Activated naive CD4-positive, alpha-beta T cell treated with anti-CD3 and anti-CD28 coated beads for 36 hours (primary cell): ENCODE measurements at regions not wholly inside any gene's neighbourhood (a gene's known extent, or its start where the extent isn't known, plus 50 kb on each side); places are given as distances from the start of the nearest gene placed in this dataset.
"Not testable (repeated sequence)": the region's sequence is repeated elsewhere in the genome, so short reads cannot be mapped to it uniquely, and the experiment has no call there.

Source experiments
- CTCF ChIA-PET: fragments of 350-600 bp; sonication (Branson Sonifier 250); formaldehyde crosslinking; loops from one replicate; lab custom pipeline; 2021; ENCODE audit warnings: antibody characterized with exemption; lab: Charles Lee
- DNase-seq: peaks from one replicate; pipeline ENCODE4 v3.0.0-alpha.2; 2020
- H3K27ac Mint-ChIP-seq: one replicate; pipeline ENCODE4 v1.8.0; 2021; ENCODE audit warnings: mild to moderate bottlenecking, mixed read lengths
- H3K27me3 Mint-ChIP-seq: one replicate; pipeline ENCODE4 v1.8.0; 2021; ENCODE audit warnings: low read depth, mixed read lengths
- H3K36me3 Mint-ChIP-seq: one replicate; pipeline ENCODE4 v1.8.0; 2021; ENCODE audit warnings: low read depth, mixed read lengths
- H3K4me1 Mint-ChIP-seq: one replicate; pipeline ENCODE4 v1.8.0; 2021; ENCODE audit warnings: low read depth, mixed read lengths
- H3K4me3 Mint-ChIP-seq: one replicate; pipeline ENCODE4 v1.8.0; 2021; ENCODE audit warnings: mild to moderate bottlenecking, moderate library complexity, mixed read lengths
- H3K9me3 Mint-ChIP-seq: one replicate; pipeline ENCODE4 v1.8.0; 2021; ENCODE audit warnings: mixed read lengths
- intact Hi-C: fragments of 100-400 bp; cut with micrococcal nuclease; formaldehyde crosslinking; loops from one replicate; pipeline ENCODE4 v1.15.1; 2023

DNA sequence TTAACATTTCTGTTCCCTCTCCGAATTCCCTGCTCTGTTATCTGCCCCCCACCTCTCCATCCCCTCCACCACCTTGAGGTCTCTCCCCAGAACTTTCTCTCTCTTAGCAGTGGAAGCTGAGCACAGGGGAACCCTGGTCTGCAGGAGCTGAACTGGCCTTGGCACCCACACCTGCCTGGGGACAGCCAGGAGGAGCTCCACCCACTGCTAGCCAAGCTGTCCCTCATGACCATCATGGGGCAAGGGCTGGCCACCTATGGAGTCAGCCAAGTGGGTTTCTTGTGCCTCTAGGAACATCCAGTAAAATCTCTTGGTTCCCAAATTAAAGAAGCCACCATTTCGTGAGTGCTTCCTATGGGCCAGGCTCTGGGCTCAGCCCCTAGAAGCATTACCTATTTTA, 276.4 kb upstream of the TLE3 start:
- H3K9me3 Mint-ChIP-seq: no peaks in the 10 kb centered on the region
- H3K4me3 Mint-ChIP-seq: no peak overlapping the region
- no peak overlapping the region for H3K27ac Mint-ChIP-seq
- intact Hi-C loops: no loop called here
- no peak for DNase-seq
- CTCF ChIA-PET: interaction anchor here (0.5 kb wide), 1 partner anchor 852 kb away, joined by 5 read pairs; no protein-coding TSS in a partner anchor
- no peaks in the 10 kb centered on the region for H3K36me3 Mint-ChIP-seq
- H3K4me1 Mint-ChIP-seq: no peaks in the 10 kb centered on the region
- H3K27me3 Mint-ChIP-seq: peaks cover 9% of the 10 kb centered on the region

DNA sequence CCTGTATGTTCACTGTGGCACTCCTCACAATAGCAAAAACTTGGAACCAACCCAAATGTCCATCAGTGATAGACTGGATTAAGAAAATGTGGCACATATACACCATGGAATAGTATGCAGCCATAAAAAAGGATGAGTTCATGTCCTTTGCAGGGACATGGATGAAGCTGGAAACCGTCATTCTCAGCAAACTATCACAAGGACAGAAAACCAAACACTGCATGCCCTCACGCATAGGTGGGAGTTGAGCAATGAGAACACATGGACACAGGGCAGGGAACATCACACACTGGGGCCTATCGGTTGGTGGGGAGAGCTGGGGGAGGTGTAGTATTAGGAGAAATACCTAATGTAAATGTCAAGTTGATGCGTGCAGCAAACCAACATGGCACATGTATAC, 275.7 kb upstream of the TLE3 start:
- H3K27ac Mint-ChIP-seq, H3K27me3 Mint-ChIP-seq, H3K9me3 Mint-ChIP-seq, intact Hi-C loops, H3K4me1 Mint-ChIP-seq, DNase-seq, H3K36me3 Mint-ChIP-seq, H3K4me3 Mint-ChIP-seq, CTCF ChIA-PET: not testable (repeated sequence)

DNA sequence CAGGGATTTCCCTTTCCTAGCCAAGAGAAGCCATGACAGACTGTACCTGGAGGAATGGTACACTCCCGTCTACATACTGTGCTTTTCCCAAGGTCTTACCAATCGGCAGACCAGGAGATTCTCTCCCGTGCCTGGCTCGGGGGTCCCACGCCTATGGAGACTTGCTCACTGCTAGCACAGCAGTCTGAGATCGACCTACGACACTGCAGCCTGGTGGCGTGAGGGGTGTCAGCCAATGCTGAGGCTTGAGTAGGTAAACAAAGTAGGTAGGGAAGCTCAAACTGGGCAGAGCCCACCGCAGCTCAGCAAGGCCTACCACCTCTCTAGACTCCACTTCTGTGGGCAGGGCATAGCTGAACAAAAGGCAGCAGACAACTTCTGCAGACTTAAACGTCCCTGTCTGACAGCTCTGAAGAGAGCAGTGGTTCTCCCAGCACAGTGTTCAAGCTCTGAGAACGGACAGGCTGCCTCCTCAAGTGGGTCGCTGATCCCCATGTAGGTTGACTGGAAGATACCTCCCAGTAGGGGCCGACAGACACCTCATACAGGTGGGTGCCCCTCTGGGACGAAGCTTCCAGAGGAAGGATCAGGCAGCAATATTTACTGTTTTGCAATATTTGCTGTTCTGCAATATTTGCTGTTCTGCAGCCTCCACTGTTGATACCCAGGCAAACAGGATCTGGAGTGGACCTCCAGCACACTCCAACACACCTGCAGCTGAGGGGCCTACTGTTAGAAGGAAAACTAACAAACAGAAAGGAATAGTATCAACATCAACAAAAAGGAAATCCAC, 270.4 kb upstream of the TLE3 start:
- intact Hi-C loops: loop anchor here (10.0 kb wide), 2 partner anchors 117 to 147 kb away; no protein-coding TSS in a partner anchor
- H3K27ac Mint-ChIP-seq, CTCF ChIA-PET, H3K36me3 Mint-ChIP-seq, H3K9me3 Mint-ChIP-seq, H3K4me3 Mint-ChIP-seq, DNase-seq: not testable (repeated sequence)
- Mint-ChIP-seq H3K4me1 (peaks cover 14% of the 10 kb centered on the region), H3K27me3 (peaks cover 11% of the 10 kb centered on the region)

DNA sequence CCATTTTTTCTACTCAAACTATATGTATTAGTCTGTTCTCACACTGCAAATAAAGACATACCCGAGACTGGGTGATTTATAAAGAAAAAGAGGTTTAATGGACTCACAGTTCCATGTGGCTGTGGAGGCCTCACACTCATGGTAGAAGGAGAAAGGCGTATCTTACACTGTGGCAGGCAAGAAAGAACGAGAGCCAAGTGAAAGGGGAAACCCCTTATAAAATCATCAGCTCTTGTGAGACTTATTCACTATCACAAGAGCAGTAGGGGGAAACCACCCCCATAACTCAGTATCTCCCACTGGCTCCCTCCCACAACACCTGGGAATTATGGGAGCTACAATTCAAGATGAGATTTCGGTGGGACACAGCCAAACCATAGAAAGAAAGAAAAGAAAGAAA, 266.3 kb upstream of the TLE3 start:
- DNase-seq: peak; percentile 15
- not testable (repeated sequence) for H3K9me3 Mint-ChIP-seq, H3K4me3 Mint-ChIP-seq, H3K27me3 Mint-ChIP-seq, H3K36me3 Mint-ChIP-seq
- Mint-ChIP-seq H3K4me1 (peaks cover 14% of the 10 kb centered on the region), H3K27ac (peak overlapping the region; percentile 7)
- CTCF ChIA-PET: interaction anchor here (0.6 to 1.1 kb wide), 3 partner anchors 62 to 885 kb away, joined by 3 to 5 read pairs (median 3); no protein-coding TSS in a partner anchor
- intact Hi-C loops: loop anchor here (10.0 kb wide), 2 partner anchors 121 to 151 kb away; no protein-coding TSS in a partner anchor

DNA sequence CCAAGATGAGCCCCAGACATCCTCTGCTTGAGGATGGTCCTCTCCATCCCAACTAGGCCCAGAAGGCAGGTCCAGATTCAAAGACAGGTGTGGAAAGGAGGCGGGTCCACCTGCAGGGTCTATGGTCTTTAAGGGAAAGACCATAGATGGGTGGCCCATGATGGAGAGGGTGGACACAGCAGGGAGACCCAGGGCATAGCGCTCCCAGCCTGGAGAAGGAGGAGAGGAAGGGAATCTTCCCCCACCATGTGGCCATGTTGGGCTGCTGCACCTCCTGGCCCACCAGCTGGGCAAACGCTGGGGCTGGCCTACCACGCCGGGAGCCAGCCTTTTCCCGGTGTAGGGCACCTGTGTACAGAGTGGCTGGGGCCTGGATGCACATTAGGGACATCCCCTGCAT, 265.2 kb upstream of the TLE3 start:
- intact Hi-C loops: loop anchor here (10.0 kb wide), 2 partner anchors 122 to 152 kb away; no protein-coding TSS in a partner anchor
- CTCF ChIA-PET: interaction anchor here (1.1 kb wide), 1 partner anchor 884 kb away, joined by 3 read pairs; no protein-coding TSS in a partner anchor
- peaks cover 5% of the 10 kb centered on the region for H3K27me3 Mint-ChIP-seq
- H3K9me3 Mint-ChIP-seq: no peaks in the 10 kb centered on the region
- no peak overlapping the region for H3K27ac Mint-ChIP-seq
- H3K4me3 Mint-ChIP-seq: no peak overlapping the region
- no peak for DNase-seq
- H3K36me3 Mint-ChIP-seq: no peaks in the 10 kb centered on the region
- peaks cover 6% of the 10 kb centered on the region for H3K4me1 Mint-ChIP-seq

DNA sequence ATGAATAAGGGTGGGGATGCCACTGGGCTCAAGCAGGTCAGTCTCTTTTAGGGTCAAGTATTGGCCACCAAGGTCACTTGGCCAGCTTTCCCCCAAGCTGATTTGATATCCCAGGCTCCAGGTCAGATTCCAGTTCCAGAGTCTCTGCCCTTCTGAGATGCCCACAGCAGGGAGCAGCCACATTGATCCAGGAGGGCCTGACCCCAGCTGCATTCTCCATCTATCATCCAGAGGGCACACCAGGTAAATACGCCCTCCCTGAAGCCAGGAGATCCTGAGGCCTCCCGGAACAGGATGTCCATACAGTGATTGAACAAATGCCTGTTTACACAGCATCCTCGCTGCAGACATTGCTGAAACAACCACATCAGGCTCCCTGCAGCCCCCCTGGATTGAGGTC, 264.6 kb upstream of the TLE3 start:
- no peak for DNase-seq
- CTCF ChIA-PET: no interaction called here
- no peaks in the 10 kb centered on the region for H3K36me3 Mint-ChIP-seq
- H3K4me3 Mint-ChIP-seq: no peak overlapping the region
- intact Hi-C loops: loop anchor here (10.0 kb wide), 2 partner anchors 122 to 152 kb away; no protein-coding TSS in a partner anchor
- H3K27ac Mint-ChIP-seq: no peak overlapping the region
- peaks cover 5% of the 10 kb centered on the region for H3K27me3 Mint-ChIP-seq
- H3K9me3 Mint-ChIP-seq: no peaks in the 10 kb centered on the region
- peaks cover 5% of the 10 kb centered on the region for H3K4me1 Mint-ChIP-seq

DNA sequence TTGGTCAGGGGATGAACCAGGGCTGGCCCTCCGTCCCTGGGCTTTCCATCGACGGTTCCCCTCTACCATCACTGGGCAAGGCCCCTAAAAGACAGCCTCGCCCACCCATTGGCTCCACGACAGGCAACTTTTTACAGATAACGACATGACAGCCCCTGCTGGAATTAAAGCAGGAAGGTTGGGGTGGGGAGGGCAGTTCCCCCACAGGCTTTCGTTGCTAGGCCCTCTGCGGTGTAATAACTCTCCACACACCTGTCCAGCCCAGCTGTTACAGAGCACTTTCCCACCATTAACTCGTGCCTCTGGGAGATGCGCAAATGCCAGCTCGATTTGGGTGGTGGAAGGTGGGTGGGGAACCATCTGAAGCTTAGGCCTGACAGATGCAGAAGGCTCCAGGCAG, 264.2 kb upstream of the TLE3 start:
- Mint-ChIP-seq H3K4me1 (peaks cover 5% of the 10 kb centered on the region), H3K9me3 (no peaks in the 10 kb centered on the region)
- DNase-seq: no peak

DNA sequence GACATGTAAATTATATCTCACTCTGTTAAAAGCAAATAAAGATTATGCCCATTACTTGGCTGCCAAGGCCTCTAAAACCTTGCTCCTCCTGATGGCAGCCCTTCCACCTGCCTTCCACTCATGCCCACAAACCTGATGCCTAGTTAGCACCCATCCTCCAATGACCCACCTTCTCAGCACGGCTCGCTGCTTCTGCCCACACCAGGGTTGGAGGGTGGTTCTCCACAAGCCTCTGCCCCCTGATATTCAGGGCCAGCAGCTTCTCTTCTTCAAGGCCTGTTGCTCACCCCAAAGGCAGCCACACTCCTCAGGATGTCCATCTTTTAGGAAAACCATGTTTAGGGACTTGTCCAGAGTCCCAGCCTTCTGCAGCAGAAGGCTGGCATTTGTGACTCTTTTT, 263.4 kb upstream of the TLE3 start:
- no peak overlapping the region for H3K4me3 Mint-ChIP-seq
- no peaks in the 10 kb centered on the region for H3K36me3 Mint-ChIP-seq
- no peaks in the 10 kb centered on the region for H3K9me3 Mint-ChIP-seq
- CTCF ChIA-PET: no interaction called here
- H3K4me1 Mint-ChIP-seq: peaks cover 5% of the 10 kb centered on the region
- intact Hi-C loops: loop anchor here (10.0 kb wide), 2 partner anchors 124 to 154 kb away; no protein-coding TSS in a partner anchor
- no peaks in the 10 kb centered on the region for H3K27me3 Mint-ChIP-seq
- no peak for DNase-seq
- no peak overlapping the region for H3K27ac Mint-ChIP-seq

More for the DNA sequence above, 264.2 kb upstream of the TLE3 start:
- H3K27ac Mint-ChIP-seq: no peak overlapping the region
- H3K27me3 Mint-ChIP-seq: peaks cover 3% of the 10 kb centered on the region
- intact Hi-C loops: loop anchor here (10.0 kb wide), 2 partner anchors 123 to 153 kb away; no protein-coding TSS in a partner anchor
- H3K36me3 Mint-ChIP-seq: no peaks in the 10 kb centered on the region
- CTCF ChIA-PET: no interaction called here
- H3K4me3 Mint-ChIP-seq: no peak overlapping the region

DNA sequence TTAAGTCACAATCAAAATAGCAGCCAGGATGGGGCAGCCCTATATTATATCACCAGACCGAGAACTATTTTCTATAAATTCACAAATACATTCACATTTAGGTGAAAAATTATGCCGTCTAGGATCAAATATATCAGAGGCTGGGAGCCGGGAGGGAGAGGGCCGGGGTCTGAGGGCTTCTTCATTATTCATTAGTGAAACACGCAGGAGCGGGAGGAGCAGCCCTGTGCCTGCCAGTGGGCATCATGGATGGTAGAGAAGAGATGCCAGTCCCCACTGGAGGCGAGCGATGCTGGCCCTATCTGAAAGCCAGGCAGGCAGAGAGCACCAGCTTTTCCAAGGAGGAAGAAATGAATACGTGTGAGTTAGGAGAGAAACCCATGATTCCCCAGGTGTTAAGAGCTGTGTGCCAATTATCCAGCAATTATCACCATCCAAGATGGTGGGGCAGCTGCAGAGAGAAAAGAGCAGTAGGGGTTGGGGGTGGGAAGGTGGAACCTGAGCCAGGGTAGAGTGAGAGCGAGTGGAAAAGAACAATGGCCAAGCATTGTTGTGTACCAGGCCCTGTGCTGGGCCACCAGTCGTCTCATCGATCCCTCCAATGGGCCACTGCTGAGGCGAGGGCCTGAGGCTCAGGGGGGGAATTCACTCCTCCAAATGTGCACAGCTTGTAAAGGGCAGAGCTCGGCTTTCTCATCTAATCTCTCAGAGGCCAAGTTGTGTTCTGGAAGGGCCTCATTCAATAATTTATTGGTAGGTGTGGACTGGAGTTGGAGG, 261.3 kb upstream of the TLE3 start:
- Mint-ChIP-seq H3K27me3 (no peaks in the 10 kb centered on the region), H3K4me3 (no peak overlapping the region), H3K27ac (no peak overlapping the region), H3K9me3 (no peaks in the 10 kb centered on the region), H3K36me3 (no peaks in the 10 kb centered on the region), H3K4me1 (peaks cover 4% of the 10 kb centered on the region)
- intact Hi-C loops: loop anchor here (10.0 kb wide), 1 partner anchor 884 kb away; no protein-coding TSS in a partner anchor
- CTCF ChIA-PET: no interaction called here
- DNase-seq: no peak

DNA sequence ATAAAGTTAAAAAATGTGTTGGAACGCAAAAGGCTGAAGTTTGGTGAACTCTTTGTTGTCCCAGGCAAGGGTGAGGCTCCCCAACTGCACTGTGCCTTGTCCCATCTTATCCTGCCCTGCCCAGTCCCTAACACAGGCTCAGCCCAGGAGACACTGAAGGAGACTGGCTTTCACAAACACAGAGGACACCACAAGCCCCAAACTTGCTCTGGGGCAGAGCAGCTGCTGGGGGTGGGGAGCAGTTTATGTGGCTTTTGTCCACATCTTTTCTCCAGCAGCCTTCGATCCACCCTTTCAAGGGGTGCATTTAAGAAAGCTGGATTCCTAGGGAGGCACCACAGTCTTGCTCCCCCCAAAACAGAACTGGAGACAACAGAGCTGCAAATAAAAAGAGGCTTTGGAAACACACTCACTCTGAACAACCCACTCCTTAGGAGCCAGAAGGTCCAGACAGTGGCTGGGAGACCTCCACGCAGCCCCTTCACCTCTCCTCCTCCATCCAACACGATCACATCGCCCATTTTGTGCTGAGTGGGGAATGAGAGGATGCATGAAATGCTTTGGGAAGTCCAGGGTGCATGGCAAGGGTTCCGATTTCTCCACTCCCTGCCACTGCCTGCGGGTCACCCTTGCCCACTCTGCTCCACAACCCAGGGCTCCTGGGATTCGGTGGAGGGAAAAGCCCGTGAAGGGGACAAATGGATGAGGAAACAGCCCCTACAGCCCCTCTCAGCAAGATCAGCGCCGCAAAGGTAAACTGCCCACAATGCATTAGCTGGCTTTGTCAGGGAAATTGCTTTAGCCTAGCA, 260.5 kb upstream of the TLE3 start:
- Mint-ChIP-seq H3K36me3 (no peaks in the 10 kb centered on the region), H3K4me1 (no peaks in the 10 kb centered on the region), H3K27ac (no peak overlapping the region), H3K9me3 (no peaks in the 10 kb centered on the region), H3K4me3 (no peak overlapping the region), H3K27me3 (no peaks in the 10 kb centered on the region)
- CTCF ChIA-PET: no interaction called here
- DNase-seq: no peak
- intact Hi-C loops: loop anchor here (10.0 kb wide), 1 partner anchor 883 kb away; no protein-coding TSS in a partner anchor

DNA sequence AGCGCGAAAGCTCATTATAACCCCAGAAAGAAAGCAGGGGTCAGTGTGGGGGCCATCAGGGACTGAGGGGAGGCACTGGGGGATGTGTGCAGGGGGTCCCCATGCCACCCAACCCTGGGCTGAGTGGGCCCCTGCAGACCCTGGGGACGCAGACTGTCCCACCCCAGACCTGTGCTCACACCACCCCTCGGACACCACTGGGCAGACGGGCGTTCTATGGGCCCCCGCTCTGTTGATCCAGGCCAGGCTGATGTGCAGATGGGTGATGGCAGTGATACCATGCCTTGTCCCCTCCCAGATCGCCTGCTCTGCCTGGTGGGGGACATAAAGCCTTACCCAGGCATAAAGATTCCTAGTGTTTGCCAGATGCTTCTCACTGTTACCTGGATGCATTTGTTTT, 259.7 kb upstream of the TLE3 start:
- Mint-ChIP-seq H3K9me3 (no peaks in the 10 kb centered on the region), H3K27ac (no peak overlapping the region), H3K36me3 (no peaks in the 10 kb centered on the region), H3K4me3 (no peak overlapping the region), H3K27me3 (no peaks in the 10 kb centered on the region), H3K4me1 (no peaks in the 10 kb centered on the region)
- CTCF ChIA-PET: interaction anchor here (0.6 kb wide), 1 partner anchor 97 kb away, joined by 3 read pairs; no protein-coding TSS in a partner anchor
- no peak for DNase-seq
- intact Hi-C loops: loop anchor here (10.0 kb wide), 1 partner anchor 883 kb away; no protein-coding TSS in a partner anchor
